ENCODE measurements at regions not wholly inside any gene's neighbourhood (a gene's known extent, or its start where the extent isn't known, plus 50 kb on each side); places are given as distances from the start of the nearest gene placed in this dataset.

- TF ChIP-seq EP300 (IDR thresholded peaks at IDR 0.05): no peak
- TF ChIP-seq POLR2A (IDR thresholded peaks at IDR 0.05): no peak
- no peak for TF ChIP-seq CTCF (IDR thresholded peaks at IDR 0.05)
- Histone ChIP-seq H3K9me3 (no peaks in the 10 kb centered on the region), H3K4me3 (no peak overlapping the region), H3K36me3 (no peaks in the 10 kb centered on the region), H3K27me3 (no peaks in the 10 kb centered on the region), H3K27ac (peak overlapping the region in 1 of 2 donors; percentile 46), H3K4me1 (ENCODE audit: insufficient read depth) (peaks cover 2% of the 10 kb centered on the region)
- no peak for DNase-seq
- intact Hi-C loops (cut with DNase I): no loop called here
- 70 to 84% (median 80%) methylated on average over 9 to 11 of the region's 11 CpGs for WGBS, 3 donors
Observed at GRCh38 chr7:156080046-156080445, 267.8 kb upstream of the SHH start.

GRCh38 chr7:156079156-156079555 lies 266.9 kb upstream of the SHH start:
- no peaks in the 10 kb centered on the region for H3K9me3 ChIP-seq
- no peak overlapping the region for H3K4me3 ChIP-seq
- TF ChIP-seq POLR2A (IDR thresholded peaks at IDR 0.05): no peak
- no peak for TF ChIP-seq EP300 (IDR thresholded peaks at IDR 0.05)
- TF ChIP-seq CTCF (IDR thresholded peaks at IDR 0.05): no peak
- WGBS, 3 donors: 72 to 82% (median 77%) methylated on average over 15 of the region's 15 CpGs
- no peaks in the 10 kb centered on the region for H3K36me3 ChIP-seq
- H3K27me3 ChIP-seq: no peaks in the 10 kb centered on the region
- H3K27ac ChIP-seq: no peak overlapping the region
- intact Hi-C loops (cut with DNase I): no loop called here
- H3K4me1 ChIP-seq (ENCODE audit: insufficient read depth): peaks cover 2% of the 10 kb centered on the region
- no peak for DNase-seq

GRCh38 chr7:156074982-156075615 lies 262.8 kb upstream of the SHH start:
- intact Hi-C loops (cut with DNase I): no loop called here
- TF ChIP-seq EP300 (IDR thresholded peaks at IDR 0.05) (no peak), CTCF (IDR thresholded peaks at IDR 0.05) (no peak), POLR2A (IDR thresholded peaks at IDR 0.05) (no peak)

GRCh38 chr7:156074084-156074483 lies 261.8 kb upstream of the SHH start:
- no peaks in the 10 kb centered on the region for H3K4me1 ChIP-seq (ENCODE audit: insufficient read depth)
- TF ChIP-seq POLR2A (IDR thresholded peaks at IDR 0.05) (no peak), CTCF (IDR thresholded peaks at IDR 0.05) (no peak), EP300 (IDR thresholded peaks at IDR 0.05) (no peak)
- intact Hi-C loops (cut with DNase I): no loop called here
- no peaks in the 10 kb centered on the region for H3K36me3 ChIP-seq
- WGBS, 3 donors: 70 to 74% (median 70%) methylated on average over 11 of the region's 11 CpGs
- H3K27me3 ChIP-seq: no peaks in the 10 kb centered on the region
- DNase-seq: no peak
- no peaks in the 10 kb centered on the region for H3K9me3 ChIP-seq
- no peak overlapping the region for H3K4me3 ChIP-seq
- H3K27ac ChIP-seq: no peak overlapping the region

More at GRCh38 chr7:156074982-156075615, 262.8 kb upstream of the SHH start:
- Histone ChIP-seq H3K27me3 (no peaks in the 10 kb centered on the region), H3K27ac (no peak overlapping the region), H3K4me3 (no peak overlapping the region), H3K36me3 (no peaks in the 10 kb centered on the region), H3K4me1 (ENCODE audit: insufficient read depth) (peaks cover 1% of the 10 kb centered on the region), H3K9me3 (no peaks in the 10 kb centered on the region)
- no peak for DNase-seq
- 88 to 94% (median 91%) methylated on average over 28 of the region's 28 CpGs for WGBS, 3 donors

Data from ovary (tissue), 7 donors.